ENCODE measurements at regions not wholly inside any gene's neighbourhood (a gene's known extent, or its start where the extent isn't known, plus 50 kb on each side); places are given as distances from the start of the nearest gene placed in this dataset.

DNA sequence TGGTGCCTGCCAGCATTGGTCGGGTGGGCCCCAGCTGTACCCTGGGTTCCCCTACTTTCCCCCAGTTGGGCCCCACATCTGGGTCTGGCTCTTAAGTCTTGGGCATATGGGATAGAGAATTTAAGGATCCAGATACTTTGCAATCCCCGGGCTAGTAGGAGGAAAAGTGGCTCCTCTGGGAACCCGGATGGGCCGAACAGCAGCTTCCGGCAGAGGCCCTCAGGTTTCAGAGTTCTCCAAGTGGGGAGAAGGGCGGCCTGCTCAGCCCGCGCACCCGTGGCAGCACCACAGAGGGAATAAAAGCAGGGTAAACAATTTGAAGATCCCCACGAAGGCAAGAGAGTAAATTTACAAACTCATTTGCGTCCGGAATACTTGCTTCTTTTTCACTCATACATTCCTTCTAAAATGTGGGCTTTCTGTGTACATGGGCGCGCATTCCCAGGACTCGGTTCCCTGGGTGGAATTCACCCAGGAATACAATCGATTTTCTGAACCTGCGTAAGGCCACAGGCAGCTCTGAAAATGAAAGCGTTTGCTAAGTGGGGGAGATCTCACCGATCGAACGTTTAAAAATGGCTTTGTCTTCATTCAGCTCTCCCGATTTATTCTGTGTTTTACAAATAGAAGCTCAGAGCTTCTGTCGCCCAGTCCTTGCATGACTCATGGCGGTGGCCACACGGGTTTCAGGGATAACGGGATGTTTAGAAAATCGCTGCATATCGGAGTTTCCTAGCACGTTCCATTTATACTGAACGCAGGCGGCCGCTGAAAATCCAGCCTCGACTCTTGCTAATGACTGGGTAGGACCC is 74.0 kb upstream of the POLG start:
- H3K9me3 ChIP-seq (replicated peaks), result no peaks in the 10 kb centered on the region
- H3K4me1 ChIP-seq, result peaks cover 46% of the 10 kb centered on the region
- H3K27ac ChIP-seq (replicated peaks), result no peak overlapping the region
- H3K4me3 ChIP-seq, result peak overlapping the region; percentile 52
- peaks cover 100% of the 10 kb centered on the region for H3K27me3 ChIP-seq (ENCODE audit: low read depth)
- intact Hi-C loops (cut with micrococcal nuclease), result no loop called here
- no peaks in the 10 kb centered on the region for H3K36me3 ChIP-seq
- no peak for TF ChIP-seq CTCF (IDR thresholded peaks at IDR 0.05; ENCODE audit: borderline replicate concordance)
- no peak for DNase-seq

GRCh38 chr15:89406940-89407607 is 72.5 kb upstream of the POLG start:
- Histone ChIP-seq H3K27me3 (ENCODE audit: low read depth) (peaks cover 100% of the 10 kb centered on the region), H3K4me3 (peak overlapping the region; percentile 24), H3K36me3 (no peaks in the 10 kb centered on the region), H3K9me3 (replicated peaks) (no peaks in the 10 kb centered on the region), H3K4me1 (peaks cover 46% of the 10 kb centered on the region), H3K27ac (replicated peaks) (no peak overlapping the region)
- no peak for DNase-seq
- TF ChIP-seq CTCF (IDR thresholded peaks at IDR 0.05; ENCODE audit: borderline replicate concordance), result no peak
- intact Hi-C loops (cut with micrococcal nuclease), result no loop called here

GRCh38 chr15:89406218-89406939 is 71.8 kb upstream of the POLG start:
- Histone ChIP-seq H3K36me3 (no peaks in the 10 kb centered on the region), H3K9me3 (replicated peaks) (no peaks in the 10 kb centered on the region), H3K27ac (replicated peaks) (no peak overlapping the region), H3K27me3 (ENCODE audit: low read depth) (peaks cover 100% of the 10 kb centered on the region), H3K4me3 (peak overlapping the region; percentile 24), H3K4me1 (peaks cover 42% of the 10 kb centered on the region)
- no peak for DNase-seq
- TF ChIP-seq CTCF (IDR thresholded peaks at IDR 0.05; ENCODE audit: borderline replicate concordance), result no peak
- intact Hi-C loops (cut with micrococcal nuclease), result no loop called here

- Histone ChIP-seq H3K9me3 (replicated peaks) (no peaks in the 10 kb centered on the region), H3K4me3 (no peak overlapping the region), H3K27ac (replicated peaks) (no peak overlapping the region), H3K27me3 (ENCODE audit: low read depth) (peaks cover 100% of the 10 kb centered on the region), H3K36me3 (no peaks in the 10 kb centered on the region), H3K4me1 (peaks cover 37% of the 10 kb centered on the region)
- no peak for TF ChIP-seq CTCF (IDR thresholded peaks at IDR 0.05; ENCODE audit: borderline replicate concordance)
- no peak for DNase-seq
- intact Hi-C loops (cut with micrococcal nuclease), result no loop called here
These were observed 70.9 kb upstream of the POLG start for GRCh38 chr15:89405494-89405893.

DNA sequence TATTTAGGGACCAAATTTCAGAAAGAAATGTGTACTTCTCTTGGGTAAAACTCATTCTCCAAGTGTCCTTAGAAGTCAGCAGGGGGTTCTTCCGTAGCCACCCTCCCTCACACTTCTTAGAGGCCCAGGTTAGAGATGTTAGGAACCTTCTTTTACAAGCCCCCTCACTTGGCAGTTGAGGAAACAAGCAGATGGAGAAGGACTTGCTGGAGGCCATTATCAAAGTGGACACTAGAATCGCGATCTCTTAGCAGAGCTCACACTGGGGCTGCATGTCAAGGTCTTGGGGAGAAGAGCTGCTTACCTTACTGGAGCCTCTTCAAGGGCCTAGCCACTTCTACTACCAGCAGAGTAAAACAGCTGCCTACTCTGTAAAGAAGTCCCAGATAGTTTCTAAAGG is 69.4 kb upstream of the POLG start:
- no peak for TF ChIP-seq CTCF (IDR thresholded peaks at IDR 0.05; ENCODE audit: borderline replicate concordance)
- no peak overlapping the region for H3K27ac ChIP-seq (replicated peaks)
- intact Hi-C loops (cut with micrococcal nuclease), result no loop called here
- DNase-seq, result no peak
- H3K4me1 ChIP-seq, result peaks cover 44% of the 10 kb centered on the region
- peaks cover 100% of the 10 kb centered on the region for H3K27me3 ChIP-seq (ENCODE audit: low read depth)
- no peaks in the 10 kb centered on the region for H3K9me3 ChIP-seq (replicated peaks)
- no peak overlapping the region for H3K4me3 ChIP-seq
- no peaks in the 10 kb centered on the region for H3K36me3 ChIP-seq
